Lower lobe of right lung (tissue), 2 donors: ENCODE measurements at regions not wholly inside any gene's neighbourhood (a gene's known extent, or its start where the extent isn't known, plus 50 kb on each side); places are given as distances from the start of the nearest gene placed in this dataset.

Experiments used
- ATAC-seq, 2 donors: fragments of 200-7000 bp; cut with Tn5 transposase; one replicate each; pipeline ENCODE4 v1.9.1; 2020 to 2022; ENCODE audit warnings: mild to moderate bottlenecking in 2 of 2, moderate library complexity in 2 of 2
- DNase-seq: peaks from one replicate; pipeline ENCODE4 v3.0.0-alpha.2; 2020
- H3K27ac ChIP-seq: fragments of 200-600 bp; one replicate; pipeline ENCODE4 v1.8.0; 2022
- H3K27me3 ChIP-seq: fragments of 200-600 bp; one replicate; pipeline ENCODE4 v1.8.0; 2022; ENCODE audit warnings: low read depth
- H3K36me3 ChIP-seq: fragments of 200-600 bp; one replicate; pipeline ENCODE4 v1.8.0; 2022; ENCODE audit warnings: mild to moderate bottlenecking
- H3K4me1 ChIP-seq: fragments of 200-600 bp; one replicate; pipeline ENCODE4 v1.8.0; 2022
- H3K4me3 ChIP-seq: fragments of 200-600 bp; one replicate; pipeline ENCODE4 v1.8.0; 2022; ENCODE audit warnings: mild to moderate bottlenecking
- H3K9me3 ChIP-seq: fragments of 200-600 bp; one replicate; pipeline ENCODE4 v1.8.0; 2022
- intact Hi-C: fragments of 100-400 bp; cut with DNase I; formaldehyde crosslinking; loops from one replicate; pipeline ENCODE4 v1.11.0; 2022
- TF ChIP-seq, protein P1 (sequence below): fragments of 200-600 bp; IDR thresholded peaks from one replicate; pipeline ENCODE4 v1.8.0; 2022; ENCODE audit warnings: antibody characterized with exemption, mild to moderate bottlenecking
- donor health status: DM: no; HTN: yes; CAD: no; lungs with severe emphysema.

DNA sequence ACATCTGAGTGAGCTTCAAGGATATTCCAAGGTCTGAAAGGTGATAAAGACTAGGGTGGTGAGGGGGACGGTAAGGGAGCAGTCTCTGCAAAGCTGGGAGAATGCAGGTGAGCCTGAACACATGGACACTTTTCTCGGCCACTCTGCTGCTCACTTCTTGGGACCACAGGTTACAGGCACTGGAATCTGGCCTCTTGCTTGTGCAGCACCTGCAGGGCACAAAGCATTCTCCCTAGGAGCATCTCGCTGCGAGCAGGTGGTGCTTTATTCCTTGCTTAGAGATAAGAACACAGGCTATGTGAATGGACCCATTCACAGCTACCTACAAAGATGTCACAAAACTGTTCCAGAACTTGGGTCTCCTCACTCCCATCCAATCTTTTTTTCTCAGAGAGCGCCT, 153.2 kb downstream of the DDX1 start:
- H3K27ac ChIP-seq = no peak overlapping the region
- ATAC-seq = no peak
- intact Hi-C loops = no loop called here
- TF ChIP-seq, protein P1, sequence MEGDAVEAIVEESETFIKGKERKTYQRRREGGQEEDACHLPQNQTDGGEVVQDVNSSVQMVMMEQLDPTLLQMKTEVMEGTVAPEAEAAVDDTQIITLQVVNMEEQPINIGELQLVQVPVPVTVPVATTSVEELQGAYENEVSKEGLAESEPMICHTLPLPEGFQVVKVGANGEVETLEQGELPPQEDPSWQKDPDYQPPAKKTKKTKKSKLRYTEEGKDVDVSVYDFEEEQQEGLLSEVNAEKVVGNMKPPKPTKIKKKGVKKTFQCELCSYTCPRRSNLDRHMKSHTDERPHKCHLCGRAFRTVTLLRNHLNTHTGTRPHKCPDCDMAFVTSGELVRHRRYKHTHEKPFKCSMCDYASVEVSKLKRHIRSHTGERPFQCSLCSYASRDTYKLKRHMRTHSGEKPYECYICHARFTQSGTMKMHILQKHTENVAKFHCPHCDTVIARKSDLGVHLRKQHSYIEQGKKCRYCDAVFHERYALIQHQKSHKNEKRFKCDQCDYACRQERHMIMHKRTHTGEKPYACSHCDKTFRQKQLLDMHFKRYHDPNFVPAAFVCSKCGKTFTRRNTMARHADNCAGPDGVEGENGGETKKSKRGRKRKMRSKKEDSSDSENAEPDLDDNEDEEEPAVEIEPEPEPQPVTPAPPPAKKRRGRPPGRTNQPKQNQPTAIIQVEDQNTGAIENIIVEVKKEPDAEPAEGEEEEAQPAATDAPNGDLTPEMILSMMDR = no peak
- H3K27me3 ChIP-seq = no peaks in the 10 kb centered on the region
- H3K9me3 ChIP-seq = no peaks in the 10 kb centered on the region
- no peaks in the 10 kb centered on the region for H3K36me3 ChIP-seq
- H3K4me3 ChIP-seq = no peak overlapping the region
- DNase-seq = no peak
- H3K4me1 ChIP-seq = peaks cover 9% of the 10 kb centered on the region

DNA sequence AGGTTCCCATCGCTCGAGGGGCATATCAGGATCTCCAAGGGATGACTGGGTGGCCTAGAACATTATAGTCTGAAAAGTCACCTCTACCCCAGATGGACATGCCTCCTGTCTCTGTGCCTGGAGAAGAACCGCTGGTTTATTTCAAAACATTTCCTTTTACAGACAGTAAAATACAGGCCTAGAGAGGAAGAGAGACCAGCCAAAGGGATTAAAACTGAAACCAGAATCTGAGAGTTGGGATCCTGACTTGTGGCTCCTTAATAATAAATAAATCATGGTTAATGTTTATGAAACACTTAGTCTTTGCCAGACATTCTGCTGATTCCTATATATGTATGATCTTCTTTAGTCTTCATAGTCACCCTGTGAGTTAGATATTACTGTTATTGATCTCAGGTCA, 153.7 kb downstream of the DDX1 start:
- H3K9me3 ChIP-seq = no peaks in the 10 kb centered on the region
- H3K27ac ChIP-seq = no peak overlapping the region
- no peaks in the 10 kb centered on the region for H3K36me3 ChIP-seq
- H3K4me3 ChIP-seq = no peak overlapping the region
- no peak for DNase-seq
- no peak for ATAC-seq
- intact Hi-C loops = no loop called here
- H3K4me1 ChIP-seq = peaks cover 9% of the 10 kb centered on the region
- H3K27me3 ChIP-seq = no peaks in the 10 kb centered on the region
- TF ChIP-seq, protein P1 = no peak

DNA sequence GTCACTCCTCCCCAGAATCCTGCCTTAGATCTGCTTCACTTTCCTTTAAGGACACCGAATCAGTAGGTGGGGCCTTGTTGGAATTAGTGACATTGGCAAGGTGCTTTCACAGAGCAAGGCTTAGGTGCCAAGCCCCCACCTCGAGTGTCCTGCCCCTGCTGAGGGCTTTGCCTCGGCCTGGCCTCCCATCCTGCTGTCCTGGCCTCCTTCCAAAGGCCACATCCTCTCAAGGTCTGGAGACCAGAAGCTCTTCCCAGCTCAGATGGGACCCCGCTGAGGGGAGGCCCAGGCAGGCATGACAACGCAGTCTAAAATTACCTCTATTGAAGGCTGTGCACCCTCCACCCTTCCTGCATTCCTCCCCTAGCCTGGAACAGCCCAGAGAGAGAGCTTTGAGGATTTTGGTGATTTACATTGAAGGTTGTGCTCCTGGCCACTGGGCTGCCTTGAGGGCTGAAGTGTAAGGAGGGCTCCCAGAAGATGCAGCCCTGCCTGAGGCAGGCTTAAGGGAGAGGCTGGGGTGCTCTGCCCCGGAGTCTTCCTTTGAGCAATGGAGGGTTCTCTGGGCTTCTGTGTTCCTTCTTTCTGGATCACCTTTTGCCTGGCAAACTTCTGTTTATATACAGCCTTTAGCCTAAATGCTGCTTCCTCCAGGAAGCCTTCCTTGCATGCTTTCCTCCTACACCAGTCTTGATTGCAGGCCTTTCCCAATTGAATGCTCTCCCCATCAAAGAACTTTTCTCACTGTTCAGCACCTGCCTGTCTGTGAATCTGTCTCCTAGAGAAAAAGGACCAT, 154.4 kb downstream of the DDX1 start:
- no peak overlapping the region for H3K27ac ChIP-seq
- peaks cover 9% of the 10 kb centered on the region for H3K4me1 ChIP-seq
- TF ChIP-seq, protein P1 = no peak
- no peak overlapping the region for H3K4me3 ChIP-seq
- no peaks in the 10 kb centered on the region for H3K36me3 ChIP-seq
- ATAC-seq (no peak), DNase-seq (no peak)
- H3K27me3 ChIP-seq = no peaks in the 10 kb centered on the region
- H3K9me3 ChIP-seq = no peaks in the 10 kb centered on the region
- intact Hi-C loops = no loop called here

DNA sequence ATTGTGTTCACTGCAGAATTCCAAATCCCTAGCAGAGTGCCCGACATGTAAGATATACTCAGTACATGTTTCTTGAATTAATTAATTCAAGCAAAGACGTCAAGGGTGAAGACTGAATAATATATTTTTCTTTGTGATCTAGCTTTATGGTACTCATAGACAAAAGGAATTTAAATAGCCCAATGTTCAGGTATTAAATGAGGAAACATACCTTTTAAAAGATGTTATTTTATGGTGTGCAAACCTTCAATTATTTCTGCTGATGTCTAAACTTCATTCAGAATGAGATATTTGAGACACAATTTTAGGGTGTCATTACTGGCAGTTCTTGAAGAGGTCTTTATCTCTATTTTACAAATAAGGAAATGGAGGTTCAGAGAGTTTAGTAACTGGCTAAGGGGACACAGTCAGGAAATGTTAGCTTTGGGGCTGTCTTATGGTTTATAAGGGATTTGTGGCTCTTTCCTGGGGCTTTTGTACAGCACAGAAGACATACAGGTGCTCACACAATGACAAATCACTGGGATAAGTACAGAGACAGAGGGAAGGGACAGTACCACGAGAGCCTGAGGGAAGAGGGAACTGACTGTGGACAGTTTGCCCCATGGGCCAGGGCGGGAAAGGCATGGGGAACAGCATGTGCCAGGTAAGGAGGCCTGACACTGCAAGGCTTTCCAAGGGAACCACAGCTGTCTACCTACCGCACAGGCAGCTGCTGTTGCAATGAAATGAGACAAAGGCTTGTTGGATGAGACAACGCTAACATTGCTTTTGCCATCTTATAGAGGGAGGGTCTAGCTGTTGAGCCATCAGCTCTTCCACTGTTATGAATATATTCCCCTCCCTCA, 155.3 kb downstream of the DDX1 start:
- intact Hi-C loops = no loop called here
- TF ChIP-seq, protein P1 = no peak

DNA sequence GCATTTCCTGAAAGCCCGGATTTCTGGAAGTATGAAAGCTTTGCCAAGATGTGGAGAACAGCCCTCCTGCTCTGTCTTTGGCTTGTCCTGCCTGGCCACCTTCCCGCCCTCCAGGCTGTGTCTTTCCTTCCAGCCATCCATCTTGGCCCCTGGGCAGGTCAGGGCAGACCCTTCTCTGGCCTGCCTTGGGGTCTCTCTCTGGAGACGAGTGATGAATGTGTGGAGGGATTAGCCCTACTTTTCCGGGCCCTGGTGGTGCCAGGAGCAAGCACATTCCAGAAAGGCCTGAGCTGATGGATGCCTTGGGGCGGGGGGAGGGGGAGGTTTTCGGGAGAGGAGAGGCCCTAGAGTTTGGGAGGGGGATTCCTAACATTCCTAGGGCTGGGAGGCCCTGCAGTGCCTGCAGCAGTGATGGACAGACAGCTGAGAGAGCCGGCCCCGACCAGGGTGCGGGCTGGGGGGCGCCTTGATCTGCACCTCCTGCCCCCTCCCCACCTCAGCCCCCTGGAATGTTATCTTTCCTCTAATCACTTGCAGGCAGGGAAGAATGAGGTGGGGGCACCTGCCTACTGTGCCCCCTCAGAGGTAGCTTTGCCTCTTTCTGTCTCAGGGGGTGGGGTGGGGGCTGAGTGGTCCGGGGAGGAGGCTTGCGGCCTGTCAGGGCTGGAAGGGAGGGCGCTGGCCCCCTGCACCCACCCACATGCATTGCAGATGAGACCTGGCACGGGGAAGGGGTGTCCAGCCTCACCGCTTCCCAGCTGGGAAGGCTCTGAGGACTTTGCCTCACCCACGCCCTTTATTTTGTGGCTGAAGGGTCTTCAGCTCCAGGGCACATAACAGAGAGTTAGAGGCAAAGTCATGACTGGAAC, 156.2 kb downstream of the DDX1 start:
- no peak overlapping the region for H3K27ac ChIP-seq
- H3K9me3 ChIP-seq = no peaks in the 10 kb centered on the region
- H3K4me1 ChIP-seq = peaks cover 9% of the 10 kb centered on the region
- no peaks in the 10 kb centered on the region for H3K27me3 ChIP-seq
- TF ChIP-seq, protein P1 = no peak
- DNase-seq (no peak), ATAC-seq (no peak)
- intact Hi-C loops = no loop called here
- H3K4me3 ChIP-seq = no peak overlapping the region
- no peaks in the 10 kb centered on the region for H3K36me3 ChIP-seq

More for the DNA sequence above, 155.3 kb downstream of the DDX1 start:
- no peaks in the 10 kb centered on the region for H3K27me3 ChIP-seq
- no peak overlapping the region for H3K27ac ChIP-seq
- no peak overlapping the region for H3K4me3 ChIP-seq
- no peaks in the 10 kb centered on the region for H3K36me3 ChIP-seq
- DNase-seq = no peak
- peaks cover 9% of the 10 kb centered on the region for H3K4me1 ChIP-seq
- ATAC-seq = no peak
- no peaks in the 10 kb centered on the region for H3K9me3 ChIP-seq
